ENCODE measurements at regions not wholly inside any gene's neighbourhood (a gene's known extent, or its start where the extent isn't known, plus 50 kb on each side); places are given as distances from the start of the nearest gene placed in this dataset.

- Histone ChIP-seq H3K79me2 (ENCODE audit: insufficient read depth, low read length) (no peaks in the 10 kb centered on the region), H3K36me3 (replicated peaks in 1 of 2; ENCODE audit: control insufficient read depth in 1 of 2, insufficient read depth in 2 of 2, low read length in 2 of 2) (no peaks in the 10 kb centered on the region), H3K4me2 (ENCODE audit: low read depth, low read length) (no peak overlapping the region), H3K9ac (ENCODE audit: insufficient read depth, low read depth, low read length) (no peak overlapping the region), H3K4me1 (ENCODE audit: insufficient read depth, low read length) (no peaks in the 10 kb centered on the region), H3K9me3 (ENCODE audit: low read length) (no peaks in the 10 kb centered on the region), H4K20me1 (ENCODE audit: insufficient read depth, low read length) (no peaks in the 10 kb centered on the region), H3K27me3 (ENCODE audit: control insufficient read depth in 1 of 2, insufficient read depth in 2 of 2, low read length in 2 of 2) (no peaks in the 10 kb centered on the region; a peak in 1 of 5 replicates), H3K4me3 (replicated peaks in 1 of 3; ENCODE audit: insufficient read depth in 1 of 3, low read depth in 2 of 3, low read length in 3 of 3) (no peak overlapping the region), H3K27ac (ENCODE audit: extremely low read length, insufficient read depth, low read length) (no peak overlapping the region), H2AFZ (ENCODE audit: low read length) (no peak overlapping the region)
- DNase-seq (ENCODE audit: low spot score) = no peak
- in situ Hi-C loops (cut with HindIII; ENCODE audit: extremely low pct_ligation_motif_present, low pct_unique_long_range_greater_than_20kb) (no loop called here), intact Hi-C loops (cut with micrococcal nuclease; ENCODE audit: unreplicated experiment) (no loop called here)
- POLR2A ChIA-PET = no interaction called here
- FAIRE-seq = no peak
- CTCF ChIA-PET (ENCODE audit: low intra/inter-chr PET ratio, low total read pairs) = no interaction called here
- WGBS (ENCODE audit: low lambda C conversion rate) = 0% methylated on average over 2 of the region's 2 CpGs
- TF ChIP-seq MAZ (IDR thresholded peaks at IDR 0.05; ENCODE audit: borderline replicate concordance, low read depth, low read length) (no peak), MAZ (CRISPR knock-in tag; IDR thresholded peaks at IDR 0.05; ENCODE audit: low read depth) (no peak), ZNF784 (CRISPR knock-in tag; IDR thresholded peaks at IDR 0.05; ENCODE audit: borderline replicate concordance) (no peak), PRDM10 (CRISPR knock-in tag; IDR thresholded peaks at IDR 0.05; ENCODE audit: low read depth) (no peak), ZSCAN21 (CRISPR knock-in tag; IDR thresholded peaks at IDR 0.05; ENCODE audit: borderline replicate concordance) (no peak), SIN3A (IDR thresholded peaks at IDR 0.05; ENCODE audit: borderline replicate concordance, low read depth, low read length) (no peak), ZFY (CRISPR knock-in tag; IDR thresholded peaks at IDR 0.05) (no peak), ZNF331 (CRISPR knock-in tag; IDR thresholded peaks at IDR 0.05) (no peak), ZNF225 (CRISPR knock-in tag; IDR thresholded peaks at IDR 0.05) (no peak), ZNF652 (CRISPR knock-in tag; IDR thresholded peaks at IDR 0.05; ENCODE audit: borderline replicate concordance, low read depth) (no peak), PATZ1 (CRISPR knock-in tag; IDR thresholded peaks at IDR 0.05) (no peak), ZNF780A (CRISPR knock-in tag; IDR thresholded peaks at IDR 0.05) (no peak), ZNF256 (CRISPR knock-in tag; conservative IDR thresholded peaks at IDR 0.05) (no peak)
- TF ChIP-seq, protein P1, sequence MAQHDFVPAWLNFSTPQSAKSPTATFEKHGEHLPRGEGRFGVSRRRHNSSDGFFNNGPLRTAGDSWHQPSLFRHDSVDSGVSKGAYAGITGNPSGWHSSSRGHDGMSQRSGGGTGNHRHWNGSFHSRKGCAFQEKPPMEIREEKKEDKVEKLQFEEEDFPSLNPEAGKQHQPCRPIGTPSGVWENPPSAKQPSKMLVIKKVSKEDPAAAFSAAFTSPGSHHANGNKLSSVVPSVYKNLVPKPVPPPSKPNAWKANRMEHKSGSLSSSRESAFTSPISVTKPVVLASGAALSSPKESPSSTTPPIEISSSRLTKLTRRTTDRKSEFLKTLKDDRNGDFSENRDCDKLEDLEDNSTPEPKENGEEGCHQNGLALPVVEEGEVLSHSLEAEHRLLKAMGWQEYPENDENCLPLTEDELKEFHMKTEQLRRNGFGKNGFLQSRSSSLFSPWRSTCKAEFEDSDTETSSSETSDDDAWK (CRISPR knock-in tag; IDR thresholded peaks at IDR 0.05) = no peak
- no TSS peak for BruUV-seq (replicated peaks)
- ATAC-seq = no peak
These were observed 323.6 kb downstream of the PAX3 start for GRCh38 chr2:221975151-221975550.

Measured in HepG2 (cell line).